Testis (tissue), 2 donors: ENCODE measurements at regions not wholly inside any gene's neighbourhood (a gene's known extent, or its start where the extent isn't known, plus 50 kb on each side); places are given as distances from the start of the nearest gene placed in this dataset.
A peak's percentile ranks its signal among the peaks of the same experiment; 100 is the strongest.

Experiments used
- DNase-seq: peaks from one replicate; pipeline ENCODE4 v3.0.0-alpha.2; 2019
- H3K27ac ChIP-seq, 2 donors: fragments of 200-600 bp; sonication (generic); one replicate each; pipeline ENCODE4 v1.5.1; 2019
- H3K27me3 ChIP-seq: fragments of 200-600 bp; sonication (generic); one replicate; pipeline ENCODE4 v1.5.1; 2019
- H3K36me3 ChIP-seq: fragments of 200-600 bp; sonication (generic); one replicate; pipeline ENCODE4 v1.5.1; 2017; ENCODE audit warnings: low read depth; ENCODE audit errors: missing control alignments
- H3K4me1 ChIP-seq: fragments of 200-600 bp; sonication (generic); one replicate; pipeline ENCODE4 v1.5.1; 2019
- H3K4me3 ChIP-seq, 2 donors: fragments of 200-600 bp; sonication (generic); one replicate each; pipeline ENCODE4 v1.5.1; 2017 to 2019
- H3K9me3 ChIP-seq: fragments of 200-600 bp; sonication (generic); one replicate; pipeline ENCODE4 v1.5.1; 2017
- CTCF ChIP-seq, 3 experiments: fragments of 450-650 bp in 2 of 3; fragments of 200-600 bp in 1 of 3; sonication (generic) in 1 of 3; IDR thresholded peaks; one replicate each; pipeline ENCODE4 v1.5.1; 2016 to 2019; ENCODE audit warnings: antibody characterized with exemption in 3 of 3, mild to moderate bottlenecking in 2 of 3, moderate library complexity in 1 of 3
- POLR2A ChIP-seq: fragments of 450-650 bp; IDR thresholded peaks from one replicate; pipeline ENCODE4 v1.6.1; 2017; ENCODE audit warnings: antibody characterized with exemption, mild to moderate bottlenecking, moderate library complexity
- WGBS, 2 donors: methylation state at CpG; one replicate each; pipeline ENCODE4 v1.1.5; 2018; 5-methylcytosine and 5-hydroxymethylcytosine counted together
- intact Hi-C: fragments of 100-400 bp; cut with DNase I; formaldehyde crosslinking; loops from one replicate; pipeline ENCODE4 v1.15.1; 2023; ENCODE audit warnings: low total_unique reads

- peaks cover 18% of the 10 kb centered on the region for H3K4me1 ChIP-seq
- TF ChIP-seq CTCF (IDR thresholded peaks at IDR 0.05) (no peak), POLR2A (no peak)
- no peaks in the 10 kb centered on the region for H3K36me3 ChIP-seq
- DNase-seq = no peak
- WGBS, 2 donors = 94 to 95% methylated on average over 3 of the region's 3 CpGs
- H3K27me3 ChIP-seq = no peaks in the 10 kb centered on the region
- intact Hi-C loops = no loop called here
- no peak overlapping the region for H3K27ac ChIP-seq
- no peaks in the 10 kb centered on the region for H3K9me3 ChIP-seq
- H3K4me3 ChIP-seq = no peak overlapping the region
Observed at GRCh38 chr20:50263831-50264230, 73.2 kb downstream of the CEBPB start.

- no peak for DNase-seq
- WGBS, 2 donors = 87 to 97% methylated on average over 12 to 13 of the region's 13 CpGs
- H3K9me3 ChIP-seq = no peaks in the 10 kb centered on the region
- intact Hi-C loops = no loop called here
- no peak overlapping the region for H3K4me3 ChIP-seq
- no peak for TF ChIP-seq POLR2A
- TF ChIP-seq CTCF (IDR thresholded peaks at IDR 0.05) = no peak
- H3K36me3 ChIP-seq = no peaks in the 10 kb centered on the region
- H3K4me1 ChIP-seq = peaks cover 18% of the 10 kb centered on the region
- H3K27ac ChIP-seq = no peak overlapping the region
- no peaks in the 10 kb centered on the region for H3K27me3 ChIP-seq
Observed at GRCh38 chr20:50264534-50265145, 74.0 kb downstream of the CEBPB start.

GRCh38 chr20:50265245-50265946 lies 74.8 kb downstream of the CEBPB start:
- H3K4me1 ChIP-seq = peaks cover 13% of the 10 kb centered on the region
- WGBS, 2 donors = 92 to 93% methylated on average over 12 of the region's 12 CpGs
- H3K27ac ChIP-seq = no peak overlapping the region
- no peaks in the 10 kb centered on the region for H3K36me3 ChIP-seq
- H3K9me3 ChIP-seq = no peaks in the 10 kb centered on the region
- no peak for DNase-seq
- H3K27me3 ChIP-seq = no peaks in the 10 kb centered on the region
- intact Hi-C loops = no loop called here
- no peak overlapping the region for H3K4me3 ChIP-seq
- TF ChIP-seq CTCF (IDR thresholded peaks at IDR 0.05) (no peak), POLR2A (no peak)

GRCh38 chr20:50266293-50267040 lies 75.8 kb downstream of the CEBPB start:
- WGBS, 2 donors = 71 to 75% methylated on average over 10 of the region's 10 CpGs
- Histone ChIP-seq H3K36me3 (no peaks in the 10 kb centered on the region), H3K9me3 (no peaks in the 10 kb centered on the region), H3K27ac (peak overlapping the region in 1 of 2 donors; percentile 32), H3K4me3 (no peak overlapping the region), H3K27me3 (no peaks in the 10 kb centered on the region), H3K4me1 (peaks cover 13% of the 10 kb centered on the region)
- TF ChIP-seq POLR2A (no peak), CTCF (IDR thresholded peaks at IDR 0.05) (no peak)
- intact Hi-C loops = no loop called here
- DNase-seq = no peak
